ENCODE measurements at regions not wholly inside any gene's neighbourhood (a gene's known extent, or its start where the extent isn't known, plus 50 kb on each side); places are given as distances from the start of the nearest gene placed in this dataset.

DNA sequence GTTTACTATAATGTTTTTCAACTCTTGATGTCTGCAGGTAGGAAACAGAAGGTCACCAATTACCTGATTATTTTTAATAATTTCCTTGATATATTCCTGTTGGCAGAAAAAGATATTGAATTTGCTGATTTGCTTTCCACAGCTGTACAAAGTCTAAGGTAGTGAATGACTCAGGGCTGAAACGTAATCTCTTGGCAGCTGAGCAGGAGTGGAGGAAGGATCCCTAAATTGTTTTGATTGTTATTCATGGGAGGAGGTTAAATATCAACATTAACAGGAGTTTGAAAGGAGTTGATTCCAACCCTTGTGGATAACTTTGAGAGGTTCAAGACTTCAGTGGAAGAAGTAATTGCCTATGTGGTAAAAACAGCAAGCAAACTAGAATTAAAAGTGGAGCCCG, 345.2 kb upstream of the SLC8A1 start:
- Histone ChIP-seq H3K36me3 (ENCODE audit: insufficient read depth, low read length) (no peaks in the 10 kb centered on the region), H3K9me3 (ENCODE audit: low read length) (no peaks in the 10 kb centered on the region), H3K4me3 (ENCODE audit: low read length) (no peak overlapping the region), H3K4me1 (ENCODE audit: insufficient read depth, low read length) (no peaks in the 10 kb centered on the region), H3K27me3 (ENCODE audit: insufficient read depth, low read length) (no peaks in the 10 kb centered on the region), H2AFZ (ENCODE audit: low read depth, low read length) (no peak overlapping the region)

DNA sequence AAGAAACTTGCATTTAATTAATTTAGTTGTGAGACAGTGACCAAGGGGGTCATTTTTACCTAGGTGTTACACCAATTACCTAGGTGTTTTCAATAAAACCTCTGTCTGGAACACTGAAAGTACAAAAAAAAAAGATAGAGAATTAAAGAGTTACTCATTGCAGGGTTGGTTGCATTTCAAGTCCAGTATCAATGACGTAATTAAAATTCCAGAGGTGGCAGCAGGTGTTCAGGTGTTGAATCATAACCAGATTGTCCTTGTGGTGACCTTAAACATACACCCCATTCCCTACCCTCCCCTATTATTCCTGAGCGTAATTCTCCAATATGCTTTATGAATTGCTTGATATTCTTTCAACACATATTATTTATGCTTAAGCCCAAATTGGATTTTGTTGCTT, 352.0 kb upstream of the SLC8A1 start:
- no peaks in the 10 kb centered on the region for H3K27me3 ChIP-seq (ENCODE audit: insufficient read depth, low read length)
- no peak overlapping the region for H2AFZ ChIP-seq (ENCODE audit: low read depth, low read length)
- no peak overlapping the region for H3K4me3 ChIP-seq (ENCODE audit: low read length)
- no peaks in the 10 kb centered on the region for H3K36me3 ChIP-seq (ENCODE audit: insufficient read depth, low read length)
- no peaks in the 10 kb centered on the region for H3K4me1 ChIP-seq (ENCODE audit: insufficient read depth, low read length)
- no peaks in the 10 kb centered on the region for H3K9me3 ChIP-seq (ENCODE audit: low read length)

DNA sequence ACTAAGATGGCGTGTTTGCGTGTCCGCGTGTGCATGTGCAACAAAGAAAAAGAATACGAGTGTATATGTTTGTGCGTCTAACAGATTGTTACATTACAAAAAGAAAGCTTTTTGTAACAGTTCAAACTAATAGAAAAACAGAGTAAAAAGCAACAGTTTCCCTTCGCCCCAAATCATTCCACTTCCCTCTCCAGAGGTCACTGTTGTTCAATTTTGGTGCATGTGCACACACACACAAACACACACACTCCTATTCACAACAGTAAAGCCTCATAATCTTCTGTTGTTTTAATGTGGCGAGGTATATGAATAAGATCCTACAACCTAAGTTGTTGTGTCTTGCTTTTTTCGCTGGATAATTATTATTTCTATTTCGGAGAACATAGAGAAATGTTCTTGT, 357.3 kb upstream of the SLC8A1 start:
- Histone ChIP-seq H3K4me3 (ENCODE audit: low read length) (no peak overlapping the region), H3K9me3 (ENCODE audit: low read length) (no peaks in the 10 kb centered on the region), H2AFZ (ENCODE audit: low read depth, low read length) (no peak overlapping the region), H3K4me1 (ENCODE audit: insufficient read depth, low read length) (no peaks in the 10 kb centered on the region), H3K36me3 (ENCODE audit: insufficient read depth, low read length) (no peaks in the 10 kb centered on the region), H3K27me3 (ENCODE audit: insufficient read depth, low read length) (no peaks in the 10 kb centered on the region)

DNA sequence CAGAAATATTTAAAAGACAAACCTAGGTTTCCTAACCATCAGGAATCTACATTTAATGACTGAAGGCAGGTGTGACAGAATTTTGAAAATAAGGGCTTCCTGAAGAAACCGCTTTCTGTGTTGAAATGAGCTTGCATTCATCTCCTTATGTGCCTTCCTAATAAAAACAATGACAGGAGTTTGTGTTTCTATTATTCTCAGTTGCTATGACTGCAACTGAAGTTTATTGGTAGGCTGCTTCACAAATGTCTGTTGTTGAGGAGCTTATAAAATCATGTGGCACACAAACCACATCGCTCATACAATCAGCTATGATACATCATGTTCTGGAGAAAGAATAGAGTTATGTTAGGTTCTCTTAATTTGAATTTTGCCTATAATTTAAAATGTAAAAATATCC, 362.7 kb upstream of the SLC8A1 start:
- Histone ChIP-seq H3K9me3 (ENCODE audit: low read length) (no peaks in the 10 kb centered on the region), H3K4me1 (ENCODE audit: insufficient read depth, low read length) (no peaks in the 10 kb centered on the region), H3K4me3 (ENCODE audit: low read length) (no peak overlapping the region), H3K27me3 (ENCODE audit: insufficient read depth, low read length) (no peaks in the 10 kb centered on the region), H2AFZ (ENCODE audit: low read depth, low read length) (no peak overlapping the region), H3K36me3 (ENCODE audit: insufficient read depth, low read length) (no peaks in the 10 kb centered on the region)

DNA sequence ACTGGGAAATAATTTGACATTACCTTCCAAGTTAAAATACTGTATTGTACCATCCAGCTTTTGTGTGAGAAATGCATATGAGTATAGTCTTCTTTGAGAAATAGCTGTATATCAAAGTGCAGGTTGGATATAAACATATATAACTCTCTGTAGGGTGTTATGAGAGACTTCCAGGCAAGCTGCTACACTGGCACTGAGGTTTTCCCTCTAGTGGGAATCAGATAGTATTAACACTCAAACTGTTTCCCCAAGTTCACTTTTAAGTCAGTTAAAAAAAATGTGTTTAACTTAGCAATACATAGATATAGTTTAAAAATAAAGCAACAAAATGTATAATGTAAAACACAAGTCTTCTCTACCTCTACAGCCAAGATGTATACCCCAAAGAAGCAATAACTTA, 368.4 kb upstream of the SLC8A1 start:
- Histone ChIP-seq H3K36me3 (ENCODE audit: insufficient read depth, low read length) (no peaks in the 10 kb centered on the region), H2AFZ (ENCODE audit: low read depth, low read length) (no peak overlapping the region), H3K27me3 (ENCODE audit: insufficient read depth, low read length) (no peaks in the 10 kb centered on the region), H3K4me3 (ENCODE audit: low read length) (no peak overlapping the region), H3K9me3 (ENCODE audit: low read length) (no peaks in the 10 kb centered on the region), H3K4me1 (ENCODE audit: insufficient read depth, low read length) (no peaks in the 10 kb centered on the region)

DNA sequence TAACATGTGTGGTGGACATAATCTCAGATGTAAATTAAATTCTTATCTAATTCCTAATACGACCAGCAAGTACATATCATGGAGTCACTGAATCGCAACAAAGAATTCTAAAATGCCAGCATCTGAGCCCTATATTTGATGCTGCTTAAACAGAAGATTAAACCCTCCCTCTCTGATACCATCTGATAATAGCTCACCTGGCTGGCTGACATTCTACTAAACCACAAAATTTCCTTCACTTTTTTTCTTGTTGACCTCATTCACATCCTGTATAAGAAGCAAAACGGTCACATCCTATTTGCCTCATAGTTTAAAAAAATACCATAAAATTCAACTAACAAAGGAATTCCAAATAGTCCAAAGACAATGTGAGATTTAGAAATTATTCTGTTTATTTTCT, 371.6 kb upstream of the SLC8A1 start:
- Histone ChIP-seq H3K27me3 (ENCODE audit: insufficient read depth, low read length) (no peaks in the 10 kb centered on the region), H3K4me3 (ENCODE audit: low read length) (no peak overlapping the region), H3K9me3 (ENCODE audit: low read length) (no peaks in the 10 kb centered on the region), H3K36me3 (ENCODE audit: insufficient read depth, low read length) (no peaks in the 10 kb centered on the region), H2AFZ (ENCODE audit: low read depth, low read length) (no peak overlapping the region), H3K4me1 (ENCODE audit: insufficient read depth, low read length) (no peaks in the 10 kb centered on the region)

DNA sequence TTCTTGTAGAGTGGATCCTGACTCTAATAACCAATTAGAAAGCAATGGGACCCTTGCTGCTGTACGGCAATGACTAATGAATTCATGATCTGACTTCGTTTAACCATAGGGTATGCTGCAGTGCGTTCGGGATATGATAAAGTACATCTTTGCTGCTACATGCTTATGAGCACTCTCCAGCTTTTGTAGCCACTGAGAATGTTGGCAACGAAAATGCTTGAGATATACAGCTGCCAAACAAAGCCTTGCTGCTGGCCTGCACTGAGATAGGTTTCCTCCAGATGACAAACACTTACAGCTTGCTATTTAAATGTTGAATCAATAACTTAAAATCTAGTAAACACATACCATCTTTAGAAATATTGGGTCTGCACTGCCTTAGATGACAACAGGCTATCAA, 372.4 kb upstream of the SLC8A1 start:
- Histone ChIP-seq H2AFZ (ENCODE audit: low read depth, low read length) (no peak overlapping the region), H3K4me1 (ENCODE audit: insufficient read depth, low read length) (no peaks in the 10 kb centered on the region), H3K9me3 (ENCODE audit: low read length) (no peaks in the 10 kb centered on the region), H3K27me3 (ENCODE audit: insufficient read depth, low read length) (no peaks in the 10 kb centered on the region), H3K4me3 (ENCODE audit: low read length) (no peak overlapping the region), H3K36me3 (ENCODE audit: insufficient read depth, low read length) (no peaks in the 10 kb centered on the region)

DNA sequence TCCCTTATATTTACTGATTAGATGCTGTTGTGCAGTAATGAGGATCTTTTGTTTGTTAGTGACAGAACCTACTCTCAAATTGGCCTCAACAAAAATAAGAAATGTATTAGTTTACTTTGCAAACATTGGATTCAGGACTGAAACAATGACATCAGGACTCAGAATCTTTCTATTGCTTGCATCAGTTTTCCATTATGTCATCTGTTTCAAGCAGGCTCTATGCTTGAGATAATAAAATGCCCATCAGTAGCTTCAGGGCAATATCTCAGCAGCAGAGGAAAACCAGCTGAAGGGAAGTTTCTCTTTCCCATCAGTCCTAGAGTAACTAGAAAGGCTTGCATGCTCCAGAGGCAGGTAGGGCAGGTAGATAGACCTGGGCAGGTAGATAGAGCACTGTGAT, 375.5 kb upstream of the SLC8A1 start:
- H3K36me3 ChIP-seq (ENCODE audit: insufficient read depth, low read length): no peaks in the 10 kb centered on the region
- H3K4me1 ChIP-seq (ENCODE audit: insufficient read depth, low read length): no peaks in the 10 kb centered on the region
- no peaks in the 10 kb centered on the region for H3K9me3 ChIP-seq (ENCODE audit: low read length)
- no peak overlapping the region for H3K4me3 ChIP-seq (ENCODE audit: low read length)
- H2AFZ ChIP-seq (ENCODE audit: low read depth, low read length): no peak overlapping the region
- H3K27me3 ChIP-seq (ENCODE audit: insufficient read depth, low read length): no peaks in the 10 kb centered on the region

DNA sequence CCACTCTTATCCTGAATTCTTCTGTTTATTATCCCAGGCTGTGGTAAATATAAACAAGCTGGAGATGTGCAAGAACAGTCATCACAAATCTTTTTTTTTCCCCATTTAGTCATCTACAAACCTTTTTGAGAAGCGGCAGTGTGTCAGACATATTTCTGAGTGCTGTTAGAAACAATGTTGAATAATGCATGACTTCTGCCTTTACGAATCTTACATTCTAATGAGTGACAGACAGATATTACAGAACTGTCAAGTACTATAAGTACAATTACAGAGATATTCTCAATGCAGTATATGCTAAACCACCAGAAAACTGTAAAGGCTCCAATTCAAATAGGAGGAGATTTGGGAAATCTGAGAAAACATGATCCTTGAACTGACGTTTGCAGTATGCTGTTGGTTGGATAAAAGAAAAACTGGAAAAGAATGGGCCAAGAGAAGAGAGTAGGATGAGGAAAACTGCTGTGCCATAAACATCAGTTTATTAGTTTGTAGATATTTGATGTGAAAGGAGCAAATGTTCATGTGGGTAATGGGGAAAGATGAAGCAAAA, 379.5 kb upstream of the SLC8A1 start:
- Histone ChIP-seq H3K36me3 (ENCODE audit: insufficient read depth, low read length) (no peaks in the 10 kb centered on the region), H3K4me3 (ENCODE audit: low read length) (no peak overlapping the region), H3K9me3 (ENCODE audit: low read length) (no peaks in the 10 kb centered on the region), H3K27me3 (ENCODE audit: insufficient read depth, low read length) (no peaks in the 10 kb centered on the region), H3K4me1 (ENCODE audit: insufficient read depth, low read length) (no peaks in the 10 kb centered on the region), H2AFZ (ENCODE audit: low read depth, low read length) (no peak overlapping the region)

DNA sequence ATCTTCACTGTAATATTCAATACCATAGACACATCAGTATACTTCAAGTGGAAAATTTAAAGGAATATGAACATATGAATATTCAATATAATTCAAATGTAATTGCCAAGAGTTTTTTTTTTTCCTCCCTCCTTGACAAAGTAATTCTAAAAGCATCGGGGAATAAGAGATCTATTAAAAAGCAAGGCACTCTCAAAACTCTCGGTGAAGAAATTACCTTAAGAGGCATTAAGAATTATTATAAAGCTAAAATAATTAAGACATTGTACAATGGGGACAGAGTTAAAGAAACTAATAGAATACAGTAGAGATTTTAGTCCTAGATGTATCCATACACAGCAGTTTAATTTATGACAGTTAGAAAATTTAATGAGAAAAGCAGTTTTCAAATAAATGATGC, 390.0 kb upstream of the SLC8A1 start:
- H2AFZ ChIP-seq (ENCODE audit: low read depth, low read length): no peak overlapping the region
- H3K4me3 ChIP-seq (ENCODE audit: low read length): no peak overlapping the region
- no peaks in the 10 kb centered on the region for H3K36me3 ChIP-seq (ENCODE audit: insufficient read depth, low read length)
- H3K9me3 ChIP-seq (ENCODE audit: low read length): no peaks in the 10 kb centered on the region
- H3K27me3 ChIP-seq (ENCODE audit: insufficient read depth, low read length): no peaks in the 10 kb centered on the region
- no peaks in the 10 kb centered on the region for H3K4me1 ChIP-seq (ENCODE audit: insufficient read depth, low read length)

DNA sequence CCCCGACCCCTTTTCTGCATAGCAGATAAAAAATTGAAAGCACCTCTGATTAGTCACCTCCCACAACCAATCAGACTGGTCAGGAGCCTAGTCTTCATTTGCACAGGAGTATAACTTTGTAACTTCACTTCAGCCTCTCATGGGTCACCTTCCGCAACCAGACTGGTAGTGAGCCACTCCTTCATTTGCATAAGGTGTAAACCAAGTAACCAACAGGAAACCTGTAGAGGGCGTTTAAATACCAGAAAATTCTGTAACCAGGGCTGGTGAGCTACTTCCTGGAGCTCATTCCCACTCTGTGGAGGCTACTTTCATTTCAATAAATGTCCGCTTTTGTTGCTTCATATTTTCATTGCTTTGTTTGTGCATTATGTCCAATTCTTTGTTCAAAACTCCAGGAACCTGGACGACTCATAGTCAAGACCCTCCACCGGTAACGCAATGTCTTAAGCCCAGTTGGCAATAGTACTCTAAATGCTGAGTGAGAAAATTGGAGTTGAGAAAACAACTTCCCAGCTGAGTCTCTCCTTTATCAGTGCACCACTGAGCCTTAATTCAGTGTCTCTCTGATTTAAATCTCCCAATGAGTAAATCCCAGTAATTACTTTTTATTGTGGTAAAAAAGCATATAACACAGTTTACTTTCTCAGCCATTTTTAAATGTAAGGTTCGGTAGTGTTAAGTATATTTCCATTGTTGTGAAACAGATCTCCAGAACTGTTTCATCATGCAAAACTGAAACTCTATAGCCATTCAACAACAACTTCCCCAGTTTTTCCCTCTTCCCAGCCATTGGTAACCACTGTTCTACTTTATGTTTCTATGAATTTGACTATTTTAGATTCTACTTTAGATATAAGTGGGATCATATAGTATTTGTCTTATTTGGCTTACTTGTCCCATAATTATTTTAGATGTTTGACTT, 392.7 kb upstream of the SLC8A1 start:
- H3K27me3 ChIP-seq (ENCODE audit: insufficient read depth, low read length): no peaks in the 10 kb centered on the region
- H3K36me3 ChIP-seq (ENCODE audit: insufficient read depth, low read length): no peaks in the 10 kb centered on the region
- H3K4me3 ChIP-seq (ENCODE audit: low read length): no peak overlapping the region
- H3K4me1 ChIP-seq (ENCODE audit: insufficient read depth, low read length): no peaks in the 10 kb centered on the region
- no peaks in the 10 kb centered on the region for H3K9me3 ChIP-seq (ENCODE audit: low read length)
- no peak overlapping the region for H2AFZ ChIP-seq (ENCODE audit: low read depth, low read length)

DNA sequence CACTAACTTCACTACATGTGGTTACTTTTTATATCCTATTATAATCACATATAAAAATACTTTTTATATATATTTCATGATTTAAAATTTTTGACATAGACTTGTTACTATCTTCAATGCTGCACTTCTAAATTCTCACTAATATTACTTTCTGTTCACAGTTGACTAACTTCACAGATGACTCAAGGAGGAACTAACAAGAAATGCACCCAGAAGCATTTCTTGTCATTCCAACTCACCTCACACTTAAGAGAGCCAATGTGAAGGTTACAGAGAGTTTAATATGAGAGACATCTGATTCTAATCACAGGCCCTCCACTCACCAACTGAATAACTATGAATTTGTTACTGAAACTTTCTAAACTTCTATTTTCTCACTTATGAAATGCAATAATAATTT, 399.8 kb upstream of the SLC8A1 start:
- no peak overlapping the region for H3K4me3 ChIP-seq (ENCODE audit: low read length)
- no peaks in the 10 kb centered on the region for H3K9me3 ChIP-seq (ENCODE audit: low read length)
- no peak overlapping the region for H2AFZ ChIP-seq (ENCODE audit: low read depth, low read length)
- H3K4me1 ChIP-seq (ENCODE audit: insufficient read depth, low read length): no peaks in the 10 kb centered on the region
- no peaks in the 10 kb centered on the region for H3K27me3 ChIP-seq (ENCODE audit: insufficient read depth, low read length)
- no peaks in the 10 kb centered on the region for H3K36me3 ChIP-seq (ENCODE audit: insufficient read depth, low read length)

DNA sequence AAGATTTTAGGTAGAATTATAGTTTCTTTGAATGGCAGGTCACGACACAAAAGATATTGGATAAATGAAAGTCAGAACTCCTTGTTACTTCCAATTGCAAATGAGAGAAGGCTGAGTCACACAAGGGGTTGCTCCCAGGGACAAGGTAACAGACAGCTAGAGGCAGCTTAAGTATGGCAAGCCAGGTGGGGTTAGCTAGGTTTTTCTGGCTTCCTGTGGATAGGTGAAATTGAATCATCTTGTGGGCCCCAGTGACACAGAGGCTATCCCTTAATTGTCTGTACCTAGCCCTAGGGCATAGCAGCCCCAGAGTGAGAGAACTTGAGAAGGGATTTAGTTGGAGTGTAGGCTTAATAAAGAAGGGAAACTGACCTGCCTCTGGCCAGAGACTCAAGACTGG, 407.7 kb upstream of the SLC8A1 start:
- Histone ChIP-seq H3K4me3 (ENCODE audit: low read length) (no peak overlapping the region), H3K27me3 (ENCODE audit: insufficient read depth, low read length) (no peaks in the 10 kb centered on the region), H3K9me3 (ENCODE audit: low read length) (no peaks in the 10 kb centered on the region), H3K36me3 (ENCODE audit: insufficient read depth, low read length) (no peaks in the 10 kb centered on the region), H3K4me1 (ENCODE audit: insufficient read depth, low read length) (no peaks in the 10 kb centered on the region), H2AFZ (ENCODE audit: low read depth, low read length) (no peak overlapping the region)

DNA sequence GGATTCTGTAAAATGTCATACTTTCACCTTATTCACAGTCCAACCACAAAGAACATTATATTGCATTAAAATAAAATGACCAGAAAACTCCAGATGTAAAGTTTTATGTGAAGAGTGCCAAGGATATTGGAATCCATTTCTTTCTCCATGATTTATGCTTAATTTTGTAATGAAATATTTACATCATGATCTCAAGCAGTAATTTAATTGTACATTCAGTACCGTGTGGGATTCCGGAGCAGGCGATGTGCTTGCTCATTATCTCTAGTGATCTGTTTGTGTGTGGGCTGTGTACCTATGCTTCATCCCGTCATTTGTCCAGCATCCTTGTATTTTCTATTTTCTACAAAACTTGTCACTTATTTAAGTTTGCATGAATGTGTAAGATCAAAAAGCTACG, 415.9 kb upstream of the SLC8A1 start:
- H3K9me3 ChIP-seq (ENCODE audit: low read length): no peaks in the 10 kb centered on the region
- H3K27me3 ChIP-seq (ENCODE audit: insufficient read depth, low read length): no peaks in the 10 kb centered on the region
- H3K4me3 ChIP-seq (ENCODE audit: low read length): no peak overlapping the region
- H3K36me3 ChIP-seq (ENCODE audit: insufficient read depth, low read length): no peaks in the 10 kb centered on the region
- no peak overlapping the region for H2AFZ ChIP-seq (ENCODE audit: low read depth, low read length)
- H3K4me1 ChIP-seq (ENCODE audit: insufficient read depth, low read length): no peaks in the 10 kb centered on the region
